ENCODE measurements at regions not wholly inside any gene's neighbourhood (a gene's known extent, or its start where the extent isn't known, plus 50 kb on each side); places are given as distances from the start of the nearest gene placed in this dataset.
"Not testable (repeated sequence)": the region's sequence is repeated elsewhere in the genome, so short reads cannot be mapped to it uniquely, and the experiment has no call there.

DNA sequence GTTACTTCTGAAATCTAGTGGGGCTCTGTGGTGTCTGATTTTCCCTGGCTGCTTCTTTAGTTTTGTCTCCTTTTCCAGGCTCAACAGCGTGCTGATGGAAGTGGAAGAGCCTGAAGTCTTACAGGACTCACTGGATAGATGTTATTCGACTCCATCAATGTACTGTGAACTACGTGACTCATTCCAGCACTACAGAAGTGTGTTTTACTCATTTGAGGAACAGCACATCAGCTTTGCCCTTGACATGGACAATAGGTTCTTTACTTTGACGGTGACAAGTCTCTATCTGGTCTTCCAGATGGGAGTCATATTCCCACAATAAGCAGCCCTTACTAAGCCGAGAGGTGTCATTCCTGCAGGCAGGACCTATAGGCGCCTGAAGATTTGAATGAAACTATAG lies 51.1 kb downstream of the NBPF8 start:
- DNase-seq = not testable (repeated sequence)

GRCh38 chr1:120477663-120478062 lies 62.8 kb downstream of the NBPF8 start:
- not testable (repeated sequence) for DNase-seq

DNA sequence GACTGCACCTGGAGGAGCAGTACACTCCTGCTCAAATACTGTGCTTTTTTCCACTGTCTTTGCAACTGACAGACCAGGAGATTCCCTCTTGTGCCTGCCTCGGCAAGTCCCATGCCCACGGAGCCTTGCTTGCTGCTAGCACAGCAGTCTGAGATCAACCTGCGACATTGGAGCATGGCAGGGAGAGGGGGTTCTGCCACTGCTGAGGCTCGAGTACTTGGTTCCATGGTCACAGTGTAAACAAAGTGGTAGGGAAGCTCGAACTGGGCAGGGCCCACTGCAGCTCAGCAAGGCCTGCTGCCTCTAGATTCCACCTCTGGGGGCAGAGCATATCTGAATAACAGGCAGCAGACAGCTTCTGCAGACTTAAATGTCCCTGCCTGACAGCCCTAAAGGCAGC lies 63.6 kb downstream of the NBPF8 start:
- not testable (repeated sequence) for DNase-seq

DNA sequence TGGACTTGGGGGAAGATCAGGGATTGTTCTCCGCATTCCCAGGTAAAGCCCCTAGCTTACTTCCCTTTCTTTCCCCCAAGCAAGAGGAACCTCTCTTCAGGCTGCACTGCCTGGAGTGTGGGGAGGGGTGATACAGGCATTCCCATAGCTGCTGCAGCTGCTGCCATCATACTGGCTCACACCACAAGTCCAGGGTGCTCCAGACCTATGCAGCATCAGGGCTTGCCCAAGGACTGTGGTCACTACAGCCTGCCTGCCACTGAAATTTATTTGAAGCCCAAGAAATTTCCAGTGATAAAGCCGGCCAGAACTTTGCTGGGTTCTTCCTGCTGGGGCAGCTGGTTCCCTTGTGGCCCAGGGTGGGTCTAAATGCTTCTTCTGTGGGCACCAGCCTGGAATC lies 72.7 kb downstream of the NBPF8 start:
- not testable (repeated sequence) for DNase-seq

DNA sequence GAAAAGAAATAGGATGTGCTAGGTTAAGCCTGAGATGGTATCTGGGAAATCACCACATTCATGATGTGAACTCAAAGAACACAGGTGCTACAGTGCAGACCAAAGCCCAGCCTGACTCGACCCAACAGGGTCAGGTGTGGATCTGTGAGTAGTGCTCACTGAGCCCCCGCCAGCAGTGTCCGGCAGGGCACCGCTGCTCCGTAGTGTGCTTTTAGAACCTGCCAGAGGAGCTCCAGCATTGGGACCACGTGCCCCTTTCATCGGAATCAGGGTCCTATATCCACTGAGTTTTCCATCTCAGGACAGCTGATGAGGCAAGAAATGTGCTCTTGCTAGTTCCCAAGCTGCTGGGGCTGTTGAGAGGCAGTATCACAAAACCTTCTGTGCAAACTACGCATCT lies 74.4 kb downstream of the NBPF8 start:
- DNase-seq = not testable (repeated sequence)

DNA sequence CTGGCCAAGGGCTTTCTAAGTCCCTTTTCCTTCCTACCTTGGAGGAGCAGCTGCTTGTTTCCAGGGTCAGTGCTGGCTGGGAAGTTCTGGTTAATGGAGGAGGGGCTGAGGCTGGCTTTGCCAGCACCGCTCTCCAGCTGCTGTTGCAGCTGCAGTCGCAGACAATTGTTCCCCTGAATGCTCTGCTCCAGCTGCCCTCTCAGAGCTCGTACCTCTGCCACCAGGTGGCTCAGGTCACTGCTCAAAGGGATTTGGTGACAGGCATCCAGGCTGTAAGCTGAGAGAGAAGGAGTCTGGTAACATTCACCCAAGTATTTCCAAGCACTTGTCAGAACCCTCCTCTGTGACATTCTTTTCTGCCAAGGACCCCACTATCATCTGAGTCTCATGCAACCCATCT lies 82.3 kb downstream of the NBPF8 start:
- DNase-seq = not testable (repeated sequence)

DNA sequence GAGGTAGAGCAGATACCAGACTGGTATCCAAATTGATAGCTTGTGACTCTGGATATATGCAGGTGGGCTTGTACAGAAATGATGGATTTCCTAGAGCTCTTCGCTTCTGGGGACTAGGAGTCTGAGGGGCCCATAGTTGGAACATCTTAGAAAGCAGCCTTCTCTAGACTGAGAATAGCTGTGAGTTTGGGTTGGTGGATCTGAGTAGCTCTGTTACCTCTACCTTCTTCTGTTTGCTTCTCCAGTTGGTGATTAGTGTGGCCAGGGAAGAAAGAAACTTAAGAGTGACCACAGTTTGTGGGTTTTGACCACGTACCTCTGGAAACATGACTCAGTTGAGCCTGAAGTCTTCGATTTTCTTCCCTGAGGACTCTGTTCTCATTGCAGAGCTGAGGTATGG lies 88.4 kb downstream of the NBPF8 start:
- DNase-seq = not testable (repeated sequence)

- not testable (repeated sequence) for DNase-seq
Observed at GRCh38 chr1:120506352-120506751, 91.5 kb downstream of the NBPF8 start.

GRCh38 chr1:120508351-120508750 lies 93.5 kb downstream of the NBPF8 start:
- DNase-seq = not testable (repeated sequence)

DNA sequence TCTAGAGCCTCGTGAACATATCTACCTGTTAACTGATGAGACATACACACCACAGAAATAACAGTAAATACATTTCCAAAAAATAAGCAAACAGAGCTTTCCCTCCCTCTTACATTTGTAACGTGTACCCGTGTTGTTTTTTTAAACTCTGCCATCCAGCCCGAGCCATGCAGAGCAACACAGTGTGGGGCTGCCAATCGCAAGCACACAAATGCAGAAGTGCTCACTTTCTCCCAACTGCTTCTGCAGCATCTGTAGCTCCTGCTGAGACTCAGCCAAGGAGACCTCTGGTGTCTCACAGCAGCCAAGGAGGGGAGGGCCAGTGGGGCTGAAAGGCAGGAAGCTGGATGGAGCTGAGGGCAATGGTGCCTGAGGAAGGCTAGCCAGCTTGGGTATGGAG lies 94.4 kb downstream of the NBPF8 start:
- DNase-seq = not testable (repeated sequence)

DNA sequence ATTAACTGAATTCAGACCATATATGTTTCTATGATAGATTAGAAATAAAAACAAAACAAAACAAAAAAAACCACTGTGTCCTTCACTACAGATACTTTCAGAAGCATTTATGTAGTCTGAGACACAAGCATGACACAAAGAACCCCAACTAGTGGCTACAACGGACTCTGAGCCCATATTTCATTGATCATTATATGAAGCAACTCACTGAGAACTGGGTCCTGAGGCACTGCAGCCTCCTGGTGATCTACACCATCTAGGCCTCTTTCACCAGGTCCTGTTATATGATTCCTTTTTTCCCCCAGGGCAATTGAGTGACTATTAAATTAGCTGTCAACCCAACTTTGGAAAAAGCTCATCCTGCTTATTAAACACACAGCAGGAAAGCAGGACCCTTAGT lies 98.3 kb downstream of the NBPF8 start:
- DNase-seq = not testable (repeated sequence)

GRCh38 chr1:120513531-120513930 lies 98.7 kb downstream of the NBPF8 start:
- DNase-seq = not testable (repeated sequence)

DNA sequence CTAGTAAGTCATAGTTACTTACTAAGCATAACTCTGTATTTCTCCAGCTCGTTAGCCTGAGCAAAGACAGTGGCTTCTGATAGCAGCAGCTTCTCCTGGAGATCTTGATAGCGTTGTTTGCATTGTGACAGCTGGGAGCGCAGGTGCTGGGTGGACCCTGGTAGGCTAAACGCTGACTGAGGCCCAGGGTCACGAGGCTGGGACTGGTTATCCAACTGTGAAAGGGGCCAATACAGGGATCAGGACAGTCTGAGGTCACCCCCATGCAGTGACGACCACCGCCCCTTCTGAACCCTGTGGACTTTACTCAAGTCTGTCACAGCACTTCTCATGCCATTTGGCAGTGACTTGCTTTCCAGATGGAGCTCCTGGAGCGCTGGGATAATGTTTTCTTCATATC lies 104.4 kb downstream of the NBPF8 start:
- DNase-seq = not testable (repeated sequence)

GRCh38 chr1:120524416-120524815 lies 109.6 kb downstream of the NBPF8 start:
- not testable (repeated sequence) for DNase-seq

DNA sequence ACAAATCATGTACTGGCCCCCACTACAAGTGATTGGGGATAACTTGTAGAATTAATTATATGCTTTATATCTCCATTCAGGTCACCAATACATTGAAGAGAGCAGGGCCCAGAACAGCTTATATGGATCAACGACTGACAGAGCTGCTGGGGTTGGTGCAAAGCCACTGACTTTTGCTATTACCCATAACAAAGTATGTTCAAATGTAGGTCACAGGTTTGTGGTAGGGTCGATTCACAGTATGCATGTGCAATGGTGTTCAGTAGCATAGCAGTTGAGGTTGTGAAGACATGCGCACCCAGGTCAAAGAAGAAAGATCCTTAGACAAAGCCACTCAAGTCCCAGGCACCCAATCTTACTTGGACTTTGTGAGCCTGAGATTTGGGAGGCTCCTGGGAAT lies 110.6 kb downstream of the NBPF8 start:
- not testable (repeated sequence) for DNase-seq

DNA sequence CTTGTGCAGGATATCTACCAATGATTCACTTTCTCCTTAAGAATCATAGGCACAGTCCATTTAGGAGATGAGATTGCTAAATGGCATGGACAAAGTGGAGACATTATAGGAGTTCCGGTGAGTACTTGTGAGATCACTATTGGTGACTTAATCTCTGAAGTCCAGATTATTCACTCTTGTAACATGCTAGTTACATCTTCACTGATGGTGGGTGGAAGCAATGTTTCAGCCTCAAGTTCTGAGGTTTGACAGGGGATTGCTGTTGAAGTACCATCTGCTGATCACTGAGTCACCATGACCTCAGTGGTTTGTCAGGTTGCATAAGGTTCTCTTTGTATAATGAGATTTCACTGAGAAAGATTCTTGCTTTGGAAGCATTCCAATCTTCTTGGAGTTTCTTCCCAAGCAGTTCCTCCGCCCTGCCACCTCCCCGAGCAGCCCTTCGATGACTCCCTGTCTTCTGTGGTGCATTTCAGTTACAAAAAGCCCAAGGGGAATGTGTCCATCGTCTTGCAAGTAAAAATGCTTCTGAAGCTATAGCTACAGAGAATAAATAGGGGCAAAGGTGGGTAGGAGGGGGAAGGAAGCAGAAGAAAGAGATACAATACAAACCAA lies 114.7 kb downstream of the NBPF8 start:
- DNase-seq = not testable (repeated sequence)

DNA sequence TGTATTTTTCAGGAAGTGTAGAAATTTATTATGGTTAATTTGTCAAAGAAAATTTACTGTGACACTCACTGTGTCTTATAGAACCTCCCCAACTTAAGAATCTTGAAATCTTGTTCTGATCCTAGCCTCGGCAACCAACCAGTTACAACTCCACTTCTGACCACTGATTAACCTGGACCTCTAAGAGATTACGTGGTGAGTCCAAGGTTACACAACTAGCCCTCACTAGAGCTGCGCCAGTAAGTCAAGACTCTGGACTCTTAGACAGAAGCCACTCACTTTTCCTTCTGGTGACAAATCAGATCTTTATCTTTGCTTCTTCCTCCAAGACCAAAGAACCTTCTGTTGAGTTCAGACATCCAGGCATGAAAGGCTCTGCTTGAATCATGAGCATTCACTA lies 116.6 kb downstream of the NBPF8 start:
- not testable (repeated sequence) for DNase-seq

DNA sequence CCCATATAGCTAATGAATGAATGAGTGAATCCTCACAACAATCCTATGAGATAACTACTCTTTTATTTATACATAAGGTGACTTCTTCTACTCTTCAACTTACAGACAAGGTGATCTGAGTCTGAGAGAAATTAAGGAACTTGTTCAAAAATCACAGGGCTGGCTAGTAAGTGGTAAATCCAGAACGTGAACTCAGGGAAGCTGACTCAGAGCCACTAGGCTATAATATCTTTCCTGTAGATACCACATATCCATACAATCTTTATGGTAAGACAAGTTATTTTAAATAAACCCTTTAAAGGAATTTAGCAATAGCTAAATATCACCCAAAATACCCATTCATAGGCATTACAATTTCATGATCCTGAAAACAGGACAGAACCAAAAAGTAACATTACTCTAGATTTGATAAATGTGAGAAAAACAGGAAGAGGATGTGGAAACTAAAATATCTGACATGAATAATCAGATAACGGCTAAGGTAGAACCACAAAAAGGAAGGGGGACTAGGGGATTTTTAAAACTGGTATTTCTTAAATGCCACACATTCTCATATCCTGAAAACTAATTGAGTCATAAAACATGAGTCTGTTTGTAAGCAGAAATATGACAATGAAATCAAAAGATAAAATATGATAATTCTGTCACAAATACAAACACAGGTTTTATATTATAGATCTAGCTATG lies 119.7 kb downstream of the NBPF8 start:
- DNase-seq = not testable (repeated sequence)

DNA sequence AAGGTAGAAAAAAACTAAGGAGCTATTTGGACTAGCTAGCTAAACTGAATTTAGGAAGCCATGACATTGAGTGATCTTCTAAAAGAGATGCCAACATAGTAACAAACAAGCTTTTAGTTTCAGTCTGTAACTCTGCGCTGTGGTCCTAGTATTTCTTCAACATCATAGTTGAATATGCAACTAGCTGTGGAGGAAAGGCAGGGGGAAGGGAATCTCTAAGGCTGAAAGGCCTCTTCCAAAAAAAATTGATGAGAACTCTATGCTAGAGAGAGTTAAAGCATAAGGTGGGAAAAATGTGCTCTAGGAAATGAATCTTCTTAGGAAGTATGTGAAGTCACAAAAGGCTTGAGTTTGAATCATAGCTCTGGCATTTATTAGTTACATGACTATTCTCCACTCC lies 120.2 kb downstream of the NBPF8 start:
- not testable (repeated sequence) for DNase-seq

DNA sequence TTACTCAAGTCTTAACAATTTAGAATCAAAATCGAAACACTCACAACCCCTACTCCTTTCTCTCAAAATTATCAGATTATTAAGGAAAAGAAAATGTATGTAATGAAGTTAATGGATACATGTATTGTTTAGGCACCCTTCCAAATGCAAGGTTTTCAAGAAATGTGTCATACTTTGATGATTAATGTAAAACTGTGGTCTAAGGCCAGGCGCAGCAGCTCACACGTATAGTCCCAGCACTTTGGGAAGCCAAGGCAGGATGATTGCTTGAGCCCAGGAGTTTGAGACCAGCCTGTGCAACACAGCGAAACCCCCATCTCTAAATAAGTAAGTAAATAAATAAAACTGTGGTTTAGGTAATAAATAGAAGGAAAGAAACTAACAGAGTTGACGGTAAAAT lies 126.6 kb downstream of the NBPF8 start:
- not testable (repeated sequence) for DNase-seq

GRCh38 chr1:120542365-120542764 lies 127.5 kb downstream of the NBPF8 start:
- not testable (repeated sequence) for DNase-seq

GRCh38 chr1:120542940-120543339 lies 128.1 kb downstream of the NBPF8 start:
- not testable (repeated sequence) for DNase-seq

DNA sequence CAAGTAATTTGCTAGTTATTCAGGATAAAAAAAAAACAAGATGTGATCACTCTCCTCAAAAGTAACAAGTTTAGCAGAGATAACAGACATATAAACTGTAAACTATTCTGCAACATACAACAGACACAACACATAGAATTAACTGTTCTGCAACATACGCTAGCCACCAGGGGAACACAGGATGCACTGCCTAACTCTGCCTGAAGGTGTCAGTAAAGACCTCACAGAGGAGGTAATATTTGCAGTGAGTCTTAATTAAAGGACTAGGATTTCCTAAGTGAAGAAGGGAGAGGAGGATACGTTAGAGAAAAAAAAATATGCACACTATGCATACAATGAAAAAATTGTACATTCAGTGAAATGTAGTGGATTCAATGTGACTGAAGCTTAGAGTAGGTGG lies 129.6 kb downstream of the NBPF8 start:
- DNase-seq = not testable (repeated sequence)

- DNase-seq = not testable (repeated sequence)
Observed at GRCh38 chr1:120550335-120550734, 135.5 kb downstream of the NBPF8 start.

- DNase-seq = not testable (repeated sequence)
Observed at GRCh38 chr1:120552190-120552589, 137.4 kb downstream of the NBPF8 start.

All from NCI-H774 (cell line).